NOMO-1 treated with DMSO at 0.1 percent for 48 hours (cell line): ENCODE measurements at regions not wholly inside any gene's neighbourhood (a gene's known extent, or its start where the extent isn't known, plus 50 kb on each side); places are given as distances from the start of the nearest gene placed in this dataset.

Experiments used
- DNase-seq: peaks from one replicate; lab custom pipeline; 2025; ENCODE audit not compliant: unreplicated experiment; lab: John Stamatoyannopoulos, UW

GRCh38 chr16:86304868-86305267 is 205.5 kb upstream of the FOXF1 start:
- DNase-seq = no peak

GRCh38 chr16:86305440-86305839 is 204.9 kb upstream of the FOXF1 start:
- DNase-seq = no peak

GRCh38 chr16:86306011-86306644 is 204.2 kb upstream of the FOXF1 start:
- no peak for DNase-seq

DNA sequence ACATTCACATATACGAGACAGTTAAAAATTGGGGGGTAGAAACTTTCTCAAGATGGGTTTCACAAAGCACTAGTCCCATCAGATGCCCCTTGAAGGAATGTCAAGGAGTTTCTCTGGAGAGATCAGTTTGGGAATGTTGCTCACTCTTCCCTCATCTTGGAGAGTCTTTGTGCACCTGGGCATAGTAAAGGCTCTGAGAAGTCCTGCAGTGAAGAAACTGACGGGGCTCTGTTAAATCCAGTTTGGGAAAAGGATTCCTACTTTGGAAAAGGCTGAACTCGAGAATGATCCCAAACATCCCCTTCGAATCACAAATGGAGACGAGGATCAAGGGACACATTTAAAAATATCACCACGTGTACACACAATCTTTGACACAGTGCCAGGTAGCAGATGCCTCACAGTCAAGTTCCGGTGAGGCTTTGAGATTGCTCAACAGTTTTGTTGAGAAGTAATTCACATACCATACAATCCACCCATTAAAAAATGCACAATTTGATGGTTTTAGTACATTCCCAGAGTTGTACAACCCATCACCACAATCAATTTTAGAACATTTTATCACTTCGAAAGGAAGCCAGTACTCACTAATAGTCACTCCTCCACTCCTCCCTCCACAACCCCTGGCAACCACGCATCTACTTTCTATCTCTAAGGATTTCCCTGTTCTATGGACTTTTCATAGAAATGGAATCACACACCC is 203.4 kb upstream of the FOXF1 start:
- no peak for DNase-seq

DNA sequence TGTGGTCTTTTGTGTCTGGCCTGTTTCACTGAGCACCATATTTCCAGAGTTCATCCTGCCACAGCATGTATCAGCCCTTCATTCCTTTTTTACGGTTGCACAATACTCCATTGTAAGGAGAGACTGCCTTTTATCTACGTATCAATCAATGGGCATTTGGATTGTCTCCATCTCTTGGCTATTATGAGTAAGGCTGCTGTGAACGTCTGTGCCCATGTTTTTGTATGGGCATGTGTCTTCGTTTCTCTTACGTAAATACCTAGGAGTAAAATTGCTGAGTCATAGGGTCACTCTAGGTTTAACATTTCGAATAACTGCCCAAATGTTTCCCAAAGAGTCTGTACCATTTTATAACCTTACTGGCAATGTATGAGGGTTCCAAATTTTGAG is 202.8 kb upstream of the FOXF1 start:
- peak; percentile 26 for DNase-seq

GRCh38 chr16:86308514-86308913 is 201.8 kb upstream of the FOXF1 start:
- no peak for DNase-seq

DNA sequence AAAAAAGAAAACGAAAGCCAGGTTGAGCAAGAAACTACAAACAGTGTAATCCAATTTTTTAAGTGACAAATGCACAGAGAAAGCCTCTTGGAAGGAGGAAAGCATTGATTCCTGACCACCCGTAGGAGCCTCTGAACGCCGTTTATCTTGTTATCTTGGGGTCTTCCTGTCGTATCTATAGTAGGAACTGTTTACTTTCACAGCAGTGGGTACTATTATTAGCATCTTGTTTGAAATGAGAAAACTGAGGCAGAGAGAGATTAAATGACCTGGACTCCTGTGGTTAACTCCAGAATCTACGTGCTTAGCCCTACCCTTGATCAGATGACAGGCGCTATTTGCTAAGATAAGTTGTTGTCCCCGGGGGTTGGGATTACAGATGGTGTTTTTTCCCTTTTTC is 196.7 kb upstream of the FOXF1 start:
- no peak for DNase-seq

- DNase-seq = no peak
Observed at GRCh38 chr16:86314402-86315025, 195.8 kb upstream of the FOXF1 start.

GRCh38 chr16:86316967-86317812 is 193.1 kb upstream of the FOXF1 start:
- DNase-seq = no peak

GRCh38 chr16:86317813-86318650 is 192.3 kb upstream of the FOXF1 start:
- DNase-seq = peak; percentile 45

- DNase-seq = peak; percentile 83
Observed at GRCh38 chr16:86319585-86320236, 190.6 kb upstream of the FOXF1 start.

- DNase-seq = peak; percentile 72
Observed at GRCh38 chr16:86320237-86320595, 190.1 kb upstream of the FOXF1 start.

DNA sequence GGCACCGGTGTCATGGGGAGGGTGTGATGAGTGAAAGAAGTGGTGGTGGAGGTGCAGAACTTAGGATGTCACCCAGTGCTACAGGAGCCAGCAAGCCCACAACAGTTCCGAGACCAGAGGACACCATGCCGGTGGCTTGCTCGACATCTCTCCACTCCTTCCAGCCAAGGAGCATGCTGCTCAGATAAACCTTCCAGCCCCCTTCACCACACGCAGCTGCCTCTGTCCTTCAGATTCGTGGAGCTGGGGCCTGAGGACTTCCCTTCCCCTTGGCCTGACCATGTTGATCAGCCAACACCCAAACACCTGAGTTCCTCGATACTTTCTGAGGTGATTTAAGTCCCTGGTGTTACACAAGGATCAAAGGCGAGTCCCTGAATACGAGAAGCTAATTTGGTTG is 188.8 kb upstream of the FOXF1 start:
- DNase-seq = no peak

GRCh38 chr16:86322283-86322682 is 188.0 kb upstream of the FOXF1 start:
- DNase-seq = no peak

DNA sequence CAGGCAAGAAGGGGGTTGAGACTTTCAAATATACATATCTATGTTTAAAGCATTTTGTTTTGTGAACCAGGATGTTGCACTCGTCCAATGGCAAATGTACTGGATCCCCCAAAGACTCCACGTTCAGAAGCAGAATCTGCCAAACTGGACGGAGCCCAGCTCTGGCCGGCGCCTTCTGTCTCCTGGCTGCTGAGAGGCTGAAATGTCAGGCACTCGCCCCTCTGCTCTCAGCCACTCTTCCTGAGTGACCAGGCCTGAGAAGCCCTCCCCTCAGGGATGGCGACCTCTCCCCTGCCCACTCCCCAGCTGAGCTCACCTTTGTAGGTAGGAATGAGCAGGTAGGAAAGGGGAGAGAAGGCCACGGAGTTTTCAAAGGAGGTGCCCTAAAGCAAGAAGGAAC is 187.5 kb upstream of the FOXF1 start:
- DNase-seq = no peak

DNA sequence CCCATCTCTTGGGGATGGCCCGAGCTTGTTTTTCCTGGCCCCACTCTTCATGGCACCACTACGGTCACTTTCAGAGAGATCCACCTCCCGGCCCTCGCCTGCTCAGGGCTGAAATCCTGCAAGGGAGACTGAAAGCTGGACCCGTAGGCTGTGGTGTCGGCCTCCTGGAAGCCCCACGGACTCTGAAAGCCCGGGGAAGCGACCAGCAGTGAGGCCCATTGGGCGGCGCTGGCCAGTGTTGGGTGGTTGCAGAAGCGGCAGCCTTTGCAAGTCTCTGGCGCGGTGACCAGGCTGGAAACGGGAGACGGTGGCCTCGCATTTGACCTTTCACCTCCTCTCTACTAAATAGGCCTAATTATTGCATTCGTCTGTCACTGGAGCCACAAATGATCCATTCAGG is 186.0 kb upstream of the FOXF1 start:
- no peak for DNase-seq

DNA sequence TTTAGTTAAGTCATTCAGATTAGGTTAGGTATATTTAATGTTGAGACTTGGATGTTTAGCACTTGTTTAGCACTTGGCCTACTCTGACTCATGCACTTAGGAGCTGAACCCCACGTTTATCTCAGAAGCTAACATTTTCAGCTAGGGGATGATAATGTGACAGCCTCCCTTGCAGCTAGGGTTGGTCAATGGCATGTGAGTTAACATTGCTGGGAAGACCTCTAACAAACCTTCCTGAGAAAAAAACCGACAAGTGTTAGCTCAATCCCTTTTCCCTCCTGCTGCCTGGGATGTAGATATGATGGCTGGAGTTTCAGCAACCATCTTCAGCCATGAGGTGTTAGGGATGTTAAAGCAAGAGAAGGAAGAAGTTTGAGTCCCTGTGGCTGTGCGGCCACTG is 185.0 kb upstream of the FOXF1 start:
- DNase-seq = no peak

GRCh38 chr16:86325895-86326294 is 184.4 kb upstream of the FOXF1 start:
- DNase-seq = no peak

- DNase-seq = no peak
Observed at GRCh38 chr16:86327321-86327720, 183.0 kb upstream of the FOXF1 start.

GRCh38 chr16:86330906-86331305 is 179.4 kb upstream of the FOXF1 start:
- no peak for DNase-seq
